Lower leg skin (tissue), 3 donors: ENCODE measurements at regions not wholly inside any gene's neighbourhood (a gene's known extent, or its start where the extent isn't known, plus 50 kb on each side); places are given as distances from the start of the nearest gene placed in this dataset.

ENCODE experiments used
- POLR2A ChIP-seq, 2 donors: fragments of 450-650 bp; IDR thresholded peaks; one replicate each; pipeline ENCODE4 v1.6.1; 2016 to 2017; ENCODE audit warnings: antibody characterized with exemption in 2 of 2, mild to moderate bottlenecking in 1 of 2, moderate library complexity in 1 of 2
- TF ChIP-seq, protein P1 (sequence below), 3 donors: fragments of 450-650 bp; IDR thresholded peaks; one replicate each; pipeline ENCODE4 v1.5.1; 2016; ENCODE audit warnings: antibody characterized with exemption in 3 of 3, mild to moderate bottlenecking in 3 of 3, moderate library complexity in 2 of 3

DNA sequence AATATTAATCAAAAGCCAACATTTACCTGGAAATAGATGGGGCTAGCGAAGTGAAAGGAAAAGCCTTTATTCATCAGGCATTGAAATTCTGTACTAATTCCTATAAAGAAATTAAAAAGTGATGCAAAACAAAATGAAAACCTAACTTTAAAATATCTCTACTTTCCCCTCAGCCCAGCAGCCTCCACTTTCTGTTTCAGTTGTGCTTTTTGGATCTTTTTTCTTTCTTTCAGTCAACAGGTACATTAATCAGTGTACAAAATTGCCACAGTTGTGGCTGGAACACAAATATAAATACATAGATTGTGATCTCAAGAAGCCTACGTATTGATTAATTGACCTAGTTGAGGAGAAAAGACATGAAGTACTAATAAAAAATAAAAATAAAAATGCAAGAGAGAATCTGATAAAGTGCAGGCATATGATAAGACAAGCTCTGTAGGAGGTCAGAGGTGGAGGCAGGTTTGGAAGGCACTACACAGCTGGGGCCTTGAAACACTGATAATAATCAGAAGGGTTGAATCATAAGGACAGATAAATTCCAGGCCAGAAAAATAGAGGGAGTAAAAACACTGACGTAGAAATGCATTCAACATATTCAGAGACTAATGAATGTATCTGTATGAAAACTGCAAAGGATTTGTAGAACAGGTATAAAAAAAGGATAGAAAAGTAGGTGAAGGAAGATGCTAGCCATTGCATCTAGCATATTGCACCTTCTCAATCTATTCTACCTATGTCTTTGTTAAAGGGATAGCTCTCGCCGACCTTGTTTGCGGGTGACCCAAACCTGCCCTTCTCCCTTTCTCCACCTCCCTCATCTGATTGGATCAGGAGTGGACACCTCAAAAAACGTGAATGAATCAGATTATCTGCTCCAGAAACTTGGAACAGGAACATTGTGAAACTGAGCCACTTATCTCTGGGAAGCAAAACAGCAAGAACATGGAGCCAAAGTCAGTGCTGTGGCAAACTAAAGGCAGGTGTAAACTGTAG is 607.8 kb upstream of the ADGRL2 start:
- TF ChIP-seq, protein P1, sequence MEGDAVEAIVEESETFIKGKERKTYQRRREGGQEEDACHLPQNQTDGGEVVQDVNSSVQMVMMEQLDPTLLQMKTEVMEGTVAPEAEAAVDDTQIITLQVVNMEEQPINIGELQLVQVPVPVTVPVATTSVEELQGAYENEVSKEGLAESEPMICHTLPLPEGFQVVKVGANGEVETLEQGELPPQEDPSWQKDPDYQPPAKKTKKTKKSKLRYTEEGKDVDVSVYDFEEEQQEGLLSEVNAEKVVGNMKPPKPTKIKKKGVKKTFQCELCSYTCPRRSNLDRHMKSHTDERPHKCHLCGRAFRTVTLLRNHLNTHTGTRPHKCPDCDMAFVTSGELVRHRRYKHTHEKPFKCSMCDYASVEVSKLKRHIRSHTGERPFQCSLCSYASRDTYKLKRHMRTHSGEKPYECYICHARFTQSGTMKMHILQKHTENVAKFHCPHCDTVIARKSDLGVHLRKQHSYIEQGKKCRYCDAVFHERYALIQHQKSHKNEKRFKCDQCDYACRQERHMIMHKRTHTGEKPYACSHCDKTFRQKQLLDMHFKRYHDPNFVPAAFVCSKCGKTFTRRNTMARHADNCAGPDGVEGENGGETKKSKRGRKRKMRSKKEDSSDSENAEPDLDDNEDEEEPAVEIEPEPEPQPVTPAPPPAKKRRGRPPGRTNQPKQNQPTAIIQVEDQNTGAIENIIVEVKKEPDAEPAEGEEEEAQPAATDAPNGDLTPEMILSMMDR (IDR thresholded peaks at IDR 0.05), result no peak
- TF ChIP-seq POLR2A (IDR thresholded peaks at IDR 0.05), result no peak
